HepG2 (cell line): ENCODE measurements at regions not wholly inside any gene's neighbourhood (a gene's known extent, or its start where the extent isn't known, plus 50 kb on each side); places are given as distances from the start of the nearest gene placed in this dataset.

ENCODE experiments used
- AKAP8 ChIP-seq: sonication (generic); formaldehyde crosslinking; IDR thresholded peaks from 2 replicates; pipeline ENCODE4 v1.5.1; 2020; ENCODE audit warnings: mild to moderate bottlenecking, missing genetic modification reagents
- ATF5 ChIP-seq: sonication (generic); formaldehyde crosslinking; IDR thresholded peaks from 2 replicates; pipeline ENCODE4 v1.4.0; 2020; ENCODE audit warnings: mild to moderate bottlenecking, low read depth, missing genetic modification reagents
- DRAP1 ChIP-seq: IDR thresholded peaks from 2 replicates; pipeline ENCODE4 v1.6.1; 2016; ENCODE audit warnings: missing genetic modification reagents, missing compliant biosample characterization
- FIP1L1 ChIP-seq: fragments of 200-400 bp; formaldehyde crosslinking; IDR thresholded peaks from 2 replicates; pipeline ENCODE4 v1.6.1; 2018; ENCODE audit warnings: low read depth, mild to moderate bottlenecking, low read length, moderate library complexity, borderline replicate concordance; ENCODE audit not compliant: insufficient read depth
- GTF3A ChIP-seq: sonication (generic); formaldehyde crosslinking; conservative IDR thresholded peaks from 2 replicates; pipeline ENCODE4 v1.4.0; 2020; ENCODE audit warnings: mild to moderate bottlenecking, missing genetic modification reagents
- NFIC ChIP-seq: IDR thresholded peaks from 2 replicates; pipeline ENCODE4 v1.6.1; 2012; ENCODE audit warnings: mild to moderate bottlenecking, low read length, inconsistent platforms
- PRDM10 ChIP-seq: sonication (generic); formaldehyde crosslinking; IDR thresholded peaks from 2 replicates; pipeline ENCODE4 v1.4.0; 2020; ENCODE audit warnings: low read depth, missing genetic modification reagents
- RARG ChIP-seq: sonication (generic); formaldehyde crosslinking; IDR thresholded peaks from 2 replicates; pipeline ENCODE4 v1.4.0; 2020; ENCODE audit warnings: low read depth, mild to moderate bottlenecking, missing genetic modification reagents
- REPIN1 ChIP-seq: sonication (generic); formaldehyde crosslinking; IDR thresholded peaks from 2 replicates; pipeline ENCODE4 v1.8.0; 2022; ENCODE audit warnings: missing genetic modification reagents, low read depth, mild to moderate bottlenecking, borderline replicate concordance
- ZNF282 ChIP-seq: fragments of 450-650 bp; IDR thresholded peaks from 2 replicates; pipeline ENCODE4 v1.6.1; 2018; ENCODE audit not compliant: partially characterized antibody
- ZNF547 ChIP-seq: sonication (generic); formaldehyde crosslinking; IDR thresholded peaks from 2 replicates; pipeline ENCODE4 v1.5.1; 2020; ENCODE audit warnings: mild to moderate bottlenecking, missing genetic modification reagents
- ZNF589 ChIP-seq: sonication (generic); formaldehyde crosslinking; conservative IDR thresholded peaks from 2 replicates; pipeline ENCODE4 v1.8.0; 2022; ENCODE audit warnings: mild to moderate bottlenecking, moderate library complexity, missing genetic modification reagents
- ZNF670 ChIP-seq: sonication (generic); formaldehyde crosslinking; IDR thresholded peaks from 2 replicates; pipeline ENCODE4 v1.8.0; 2022; ENCODE audit warnings: mild to moderate bottlenecking, missing genetic modification reagents, borderline replicate concordance
- ZSCAN22 ChIP-seq: sonication (generic); formaldehyde crosslinking; IDR thresholded peaks from 2 replicates; pipeline ENCODE4 v1.4.0; 2020; ENCODE audit warnings: mild to moderate bottlenecking, missing genetic modification reagents
- ZSCAN5A ChIP-seq: sonication (generic); formaldehyde crosslinking; IDR thresholded peaks from 2 replicates; pipeline ENCODE4 v1.8.0; 2022; ENCODE audit warnings: mild to moderate bottlenecking, missing genetic modification reagents, borderline replicate concordance
- TF ChIP-seq, protein P1 (sequence below): sonication (generic); formaldehyde crosslinking; IDR thresholded peaks from 2 replicates; pipeline ENCODE4 v1.4.0; 2020; ENCODE audit warnings: mild to moderate bottlenecking, missing genetic modification reagents

- TF ChIP-seq PRDM10 (CRISPR knock-in tag) (peak; percentile 90), ZNF589 (CRISPR knock-in tag) (no peak), ZNF670 (0 out of 2 replicates have a peak, but pooled peaks have one; percentile 22), FIP1L1 (no peak), REPIN1 (CRISPR knock-in tag) (no peak), GTF3A (CRISPR knock-in tag) (no peak), ATF5 (CRISPR knock-in tag) (no peak), AKAP8 (CRISPR knock-in tag) (no peak), RARG (CRISPR knock-in tag) (no peak), NFIC (no peak), ZSCAN5A (no peak), ZNF547 (no peak), DRAP1 (CRISPR knock-in tag) (no peak), ZSCAN22 (no peak), ZNF282 (no peak)
- TF ChIP-seq, protein P1, sequence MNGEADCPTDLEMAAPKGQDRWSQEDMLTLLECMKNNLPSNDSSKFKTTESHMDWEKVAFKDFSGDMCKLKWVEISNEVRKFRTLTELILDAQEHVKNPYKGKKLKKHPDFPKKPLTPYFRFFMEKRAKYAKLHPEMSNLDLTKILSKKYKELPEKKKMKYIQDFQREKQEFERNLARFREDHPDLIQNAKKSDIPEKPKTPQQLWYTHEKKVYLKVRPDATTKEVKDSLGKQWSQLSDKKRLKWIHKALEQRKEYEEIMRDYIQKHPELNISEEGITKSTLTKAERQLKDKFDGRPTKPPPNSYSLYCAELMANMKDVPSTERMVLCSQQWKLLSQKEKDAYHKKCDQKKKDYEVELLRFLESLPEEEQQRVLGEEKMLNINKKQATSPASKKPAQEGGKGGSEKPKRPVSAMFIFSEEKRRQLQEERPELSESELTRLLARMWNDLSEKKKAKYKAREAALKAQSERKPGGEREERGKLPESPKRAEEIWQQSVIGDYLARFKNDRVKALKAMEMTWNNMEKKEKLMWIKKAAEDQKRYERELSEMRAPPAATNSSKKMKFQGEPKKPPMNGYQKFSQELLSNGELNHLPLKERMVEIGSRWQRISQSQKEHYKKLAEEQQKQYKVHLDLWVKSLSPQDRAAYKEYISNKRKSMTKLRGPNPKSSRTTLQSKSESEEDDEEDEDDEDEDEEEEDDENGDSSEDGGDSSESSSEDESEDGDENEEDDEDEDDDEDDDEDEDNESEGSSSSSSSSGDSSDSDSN (CRISPR knock-in tag), result no peak
These were observed 54.1 kb upstream of the LRIG2 start (continued) for GRCh38 chr1:113018911-113019310.
